Small intestine (tissue), 7 donors: ENCODE measurements at regions not wholly inside any gene's neighbourhood (a gene's known extent, or its start where the extent isn't known, plus 50 kb on each side); places are given as distances from the start of the nearest gene placed in this dataset.

ENCODE experiments used
- DNase-seq, 2 donors: peaks; one replicate each; pipeline versions ENCODE4 v3.0.0 to v3.0.0-alpha.2; 2013
- FAIRE-seq: peaks from 2 replicates; lab custom pipeline; 2012; peaks lifted over from hg19 to GRCh38; lab: Jason Lieb, UNC
- H3K27ac ChIP-seq, 3 donors: one replicate each; pipeline ENCODE4 v1.5.1; 2013; ENCODE audit warnings: low read length in 2 of 3, mild to moderate bottlenecking in 2 of 3, control low read depth in 1 of 3, inconsistent platforms in 1 of 3, low read depth in 1 of 3, moderate library complexity in 1 of 3
- H3K27me3 ChIP-seq, 3 donors: one replicate each; pipeline ENCODE4 v1.6.1; 2013; ENCODE audit warnings: low read length in 3 of 3, inconsistent platforms in 1 of 3; ENCODE audit not compliant: control insufficient read depth in 3 of 3, insufficient read depth in 3 of 3
- H3K36me3 ChIP-seq, 3 donors: one replicate each; pipeline ENCODE4 v1.6.1; 2013; ENCODE audit warnings: low read length in 3 of 3, inconsistent platforms in 1 of 3, low read depth in 1 of 3, mild to moderate bottlenecking in 1 of 3, moderate library complexity in 1 of 3; ENCODE audit not compliant: control insufficient read depth in 3 of 3, insufficient read depth in 2 of 3
- H3K4me1 ChIP-seq, 3 donors: one replicate each; pipeline ENCODE4 v1.6.1; 2013; ENCODE audit warnings: low read length in 2 of 3, inconsistent platforms in 1 of 3, low read depth in 1 of 3, mild to moderate bottlenecking in 1 of 3, moderate library complexity in 1 of 3; ENCODE audit not compliant: control insufficient read depth in 3 of 3, insufficient read depth in 2 of 3
- H3K4me3 ChIP-seq, 3 donors: one replicate each; pipeline ENCODE4 v1.5.1; 2013; ENCODE audit warnings: low read length in 3 of 3, control low read depth in 1 of 3, inconsistent platforms in 1 of 3, low read depth in 1 of 3, mild to moderate bottlenecking in 1 of 3, moderate library complexity in 1 of 3
- H3K9me3 ChIP-seq, 2 donors: one replicate each; pipeline ENCODE4 v1.6.1; 2013; ENCODE audit warnings: low read depth in 1 of 2, low read length in 1 of 2; ENCODE audit not compliant: control insufficient read depth in 2 of 2, insufficient read depth in 1 of 2
- WGBS, 3 donors: extraction: QIAGEN DNeasy Blood & Tissue Kit; methylation state at CpG; one replicate each; pipeline ENCODE4 v1.1.7; 2013; 5-methylcytosine and 5-hydroxymethylcytosine counted together
- donor health status: healthy with polysubstance abuse.
- donor health status: control.
- donor health status: control.
- donor health status: Bipolar disorder and iron deficiency.
- donor health status: healthy.

DNA sequence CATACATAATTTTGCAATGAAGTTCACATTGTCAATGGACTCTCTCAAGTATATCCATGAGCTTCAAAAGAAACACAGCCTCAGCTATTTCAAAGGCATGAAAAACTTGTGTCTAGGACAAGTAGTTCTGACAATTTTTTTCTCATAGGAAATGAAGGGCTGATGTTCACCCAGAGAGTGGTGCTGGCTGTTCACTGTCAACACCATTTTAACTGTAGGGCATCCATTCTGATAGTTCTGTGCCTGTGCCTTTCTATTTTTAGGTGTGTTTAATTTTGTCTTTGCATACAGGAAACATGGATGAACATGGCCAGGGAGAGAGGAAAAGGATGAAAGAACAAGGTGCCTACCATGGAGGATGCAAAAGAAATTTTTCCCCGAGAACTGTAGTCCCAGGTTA, 135.3 kb upstream of the MAP9 start:
- Histone ChIP-seq H3K27me3 (no peaks in the 10 kb centered on the region), H3K27ac (no peak overlapping the region), H3K4me3 (no peak overlapping the region), H3K9me3 (no peaks in the 10 kb centered on the region), H3K4me1 (no peaks in the 10 kb centered on the region), H3K36me3 (no peaks in the 10 kb centered on the region)
- WGBS, 3 donors, result 89 to 100% (median 90%) methylated on average over 1 of the region's 1 CpG
- DNase-seq (no peak), FAIRE-seq (no peak)

DNA sequence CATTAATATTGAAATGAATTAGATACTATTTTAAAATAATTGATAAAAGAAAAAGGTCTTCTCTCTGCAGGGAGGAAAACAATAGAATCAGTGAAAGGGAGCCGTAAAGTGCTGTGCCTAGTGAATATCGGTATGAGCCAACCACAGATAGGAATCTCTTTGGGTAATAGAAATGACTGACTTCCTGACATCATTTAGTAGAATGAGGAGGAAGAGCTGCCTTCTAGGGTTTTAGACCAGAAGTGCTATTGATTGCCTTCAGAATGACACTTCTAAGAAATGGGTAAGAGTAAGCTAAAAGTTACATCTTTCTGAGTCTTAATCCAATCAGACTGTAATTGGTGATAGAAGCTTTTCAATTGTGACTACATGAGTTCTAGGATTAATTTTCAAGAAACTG, 134.0 kb upstream of the MAP9 start:
- Histone ChIP-seq H3K27ac (no peak overlapping the region), H3K36me3 (no peaks in the 10 kb centered on the region), H3K4me1 (no peaks in the 10 kb centered on the region), H3K9me3 (no peaks in the 10 kb centered on the region), H3K27me3 (no peaks in the 10 kb centered on the region), H3K4me3 (no peak overlapping the region)
- DNase-seq (no peak), FAIRE-seq (no peak)
- WGBS, 3 donors, result 40 to 58% (median 50%) methylated on average over 2 of the region's 2 CpGs

DNA sequence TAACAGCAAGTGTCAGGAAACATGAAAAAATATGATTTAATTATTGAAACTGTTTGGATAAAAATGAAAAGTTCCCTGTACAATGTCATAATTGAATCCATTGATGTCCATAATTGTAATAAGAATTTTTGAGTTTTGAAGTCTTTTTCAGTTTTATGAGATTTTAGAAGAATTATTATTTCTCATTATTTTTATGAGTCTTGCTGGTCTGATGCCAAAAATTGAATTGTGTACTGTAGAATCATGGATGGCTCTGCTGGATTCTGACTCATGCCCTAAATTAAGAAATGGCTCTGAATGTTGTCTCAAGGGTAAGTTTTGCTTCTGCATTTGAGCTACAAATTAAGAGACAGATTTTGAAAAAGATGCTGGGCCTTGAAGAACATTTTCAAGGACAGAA, 132.8 kb upstream of the MAP9 start:
- Histone ChIP-seq H3K27me3 (no peaks in the 10 kb centered on the region), H3K9me3 (no peaks in the 10 kb centered on the region), H3K36me3 (no peaks in the 10 kb centered on the region), H3K4me1 (no peaks in the 10 kb centered on the region), H3K4me3 (no peak overlapping the region), H3K27ac (no peak overlapping the region)
- FAIRE-seq (no peak), DNase-seq (no peak)

DNA sequence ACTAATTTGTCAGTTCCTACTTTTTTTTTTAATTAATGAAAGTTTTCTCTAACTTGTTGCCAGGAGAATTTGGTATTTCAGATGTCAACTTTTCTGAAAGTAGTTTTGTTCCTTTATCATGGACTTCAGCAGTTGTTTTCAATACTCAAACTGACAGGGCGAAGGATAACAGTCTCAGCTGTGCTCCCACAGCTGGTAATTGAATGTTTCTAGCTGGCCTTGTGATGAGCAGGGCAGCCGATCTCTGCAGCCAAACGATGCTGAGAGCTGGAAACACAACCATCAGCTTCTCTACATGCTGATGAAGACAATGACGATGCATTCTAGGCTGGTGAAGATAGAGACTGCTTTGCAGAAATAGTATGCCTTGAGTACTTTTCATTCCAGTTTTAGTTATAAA, 130.0 kb upstream of the MAP9 start:
- FAIRE-seq, result no peak

DNA sequence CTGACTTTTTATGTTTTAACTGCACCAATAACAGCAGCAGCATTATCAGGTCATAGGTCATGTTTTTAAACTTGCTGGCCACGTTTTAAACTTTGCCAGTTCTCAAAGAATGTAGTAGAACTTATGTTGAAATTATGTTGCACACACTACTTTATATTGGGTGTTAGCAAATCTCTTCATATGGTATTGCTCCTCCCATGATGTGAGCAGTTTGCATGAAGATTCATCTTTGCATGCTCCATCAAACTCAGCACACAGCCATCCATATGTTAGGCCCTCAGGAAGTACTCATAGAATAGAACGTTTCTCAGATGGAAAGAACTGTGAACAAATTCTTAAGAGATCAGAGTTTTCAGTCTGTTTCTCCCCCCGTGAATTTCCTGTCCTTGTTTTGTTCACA, 128.6 kb upstream of the MAP9 start:
- no peaks in the 10 kb centered on the region for H3K9me3 ChIP-seq
- no peaks in the 10 kb centered on the region for H3K36me3 ChIP-seq
- FAIRE-seq, result no peak
- H3K4me1 ChIP-seq, result no peaks in the 10 kb centered on the region
- no peaks in the 10 kb centered on the region for H3K27me3 ChIP-seq
- H3K4me3 ChIP-seq, result no peak overlapping the region
- no peak overlapping the region for H3K27ac ChIP-seq
- WGBS, 3 donors, result 42 to 59% (median 44%) methylated on average over 3 of the region's 3 CpGs
- DNase-seq, result no peak

More for the DNA sequence above, 130.0 kb upstream of the MAP9 start:
- H3K4me3 ChIP-seq, result no peak overlapping the region
- 46 to 60% (median 60%) methylated on average over 4 of the region's 4 CpGs for WGBS, 3 donors
- no peaks in the 10 kb centered on the region for H3K36me3 ChIP-seq
- H3K4me1 ChIP-seq, result no peaks in the 10 kb centered on the region
- no peak overlapping the region for H3K27ac ChIP-seq
- DNase-seq, result no peak
- H3K9me3 ChIP-seq, result no peaks in the 10 kb centered on the region
- no peaks in the 10 kb centered on the region for H3K27me3 ChIP-seq

DNA sequence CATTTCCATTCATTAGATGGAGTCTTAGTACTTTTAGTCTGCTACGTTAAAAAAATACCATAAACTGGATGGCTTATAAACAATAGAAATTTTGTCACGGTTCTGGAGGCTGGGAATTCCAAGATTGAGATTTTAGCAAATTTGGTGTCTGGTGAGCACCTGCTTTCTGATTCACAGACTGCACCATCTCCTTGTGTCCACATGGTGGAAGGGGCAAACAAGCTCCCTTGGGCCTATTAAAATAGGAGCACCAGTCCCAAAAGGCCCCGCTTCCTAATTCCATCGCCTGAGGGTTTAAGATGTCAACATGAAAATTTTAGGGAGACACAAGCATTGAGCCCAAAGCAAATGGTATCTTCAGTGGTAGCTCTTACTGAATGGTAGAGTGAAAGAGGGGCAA, 120.5 kb upstream of the MAP9 start:
- FAIRE-seq, result no peak
- no peaks in the 10 kb centered on the region for H3K4me1 ChIP-seq
- DNase-seq, result no peak
- H3K27ac ChIP-seq, result no peak overlapping the region
- peaks cover 0 to 2% (median 0%) of the 10 kb centered on the region in 3 donors for H3K27me3 ChIP-seq
- no peaks in the 10 kb centered on the region for H3K36me3 ChIP-seq
- H3K9me3 ChIP-seq, result no peaks in the 10 kb centered on the region
- 77 to 85% (median 83%) methylated on average over 4 of the region's 4 CpGs for WGBS, 3 donors
- no peak overlapping the region for H3K4me3 ChIP-seq

DNA sequence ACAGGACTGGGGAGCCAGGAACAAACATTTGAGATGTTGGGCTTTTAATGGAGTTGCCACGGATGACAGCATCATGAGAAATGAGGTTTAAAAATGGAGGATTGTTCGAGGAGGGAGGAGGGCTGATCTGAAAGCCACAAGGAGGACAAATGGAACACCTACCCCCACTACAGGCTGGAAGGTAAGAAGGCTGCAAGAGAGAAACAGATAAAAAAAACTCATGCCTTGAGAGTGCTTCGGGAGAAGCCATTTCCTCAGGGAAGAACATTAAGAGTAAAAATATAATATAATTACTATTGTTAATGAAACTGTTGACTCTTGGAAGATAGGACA, 119.5 kb upstream of the MAP9 start:
- H3K36me3 ChIP-seq, result no peaks in the 10 kb centered on the region
- peaks cover 0 to 2% (median 0%) of the 10 kb centered on the region in 3 donors for H3K27me3 ChIP-seq
- DNase-seq (no peak), FAIRE-seq (no peak)
- no peaks in the 10 kb centered on the region for H3K9me3 ChIP-seq
- WGBS, 3 donors, result 70 to 73% (median 73%) methylated on average over 3 of the region's 3 CpGs
- H3K27ac ChIP-seq, result no peak overlapping the region
- no peak overlapping the region for H3K4me3 ChIP-seq
- H3K4me1 ChIP-seq, result no peaks in the 10 kb centered on the region

DNA sequence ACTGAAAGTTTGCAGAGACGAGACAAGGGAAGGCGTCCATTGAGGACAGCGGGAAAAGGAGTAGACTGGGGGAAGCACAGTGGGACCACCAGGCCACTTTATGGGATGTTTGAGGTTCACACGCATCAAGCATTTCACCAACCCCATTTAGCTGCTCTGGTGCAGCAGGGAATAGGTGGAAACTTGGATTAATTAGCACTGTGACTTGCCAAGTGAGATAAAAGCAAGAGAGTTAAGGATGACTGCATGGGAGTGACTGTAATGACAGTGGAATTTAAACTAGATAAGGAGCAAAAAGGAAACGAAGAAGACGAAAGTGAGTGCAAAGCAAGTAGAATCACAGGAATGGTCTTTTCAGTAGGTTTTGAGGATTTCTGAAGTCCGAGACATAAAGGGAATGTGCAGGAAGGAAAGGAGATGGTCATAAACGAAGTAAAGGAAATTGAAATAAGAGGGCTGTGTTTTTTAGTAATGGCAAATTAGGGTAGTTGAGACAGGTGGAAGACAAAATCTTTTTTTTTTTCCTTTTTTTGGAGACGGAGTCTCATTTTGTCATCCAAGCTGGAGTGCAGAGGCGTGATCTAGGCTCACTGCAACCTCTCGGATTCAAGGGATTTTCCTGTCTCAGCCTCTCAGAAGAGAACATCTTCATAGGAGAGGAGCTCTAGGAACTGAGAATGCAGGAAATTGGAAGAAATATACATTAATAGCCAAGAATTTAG, 119.0 kb upstream of the MAP9 start:
- H3K27me3 ChIP-seq, result peaks cover 0 to 2% (median 0%) of the 10 kb centered on the region in 3 donors
- WGBS, 3 donors, result 73 to 85% (median 79%) methylated on average over 11 of the region's 11 CpGs
- no peaks in the 10 kb centered on the region for H3K9me3 ChIP-seq
- no peaks in the 10 kb centered on the region for H3K36me3 ChIP-seq
- FAIRE-seq (no peak), DNase-seq (no peak)
- no peak overlapping the region for H3K27ac ChIP-seq
- no peaks in the 10 kb centered on the region for H3K4me1 ChIP-seq
- H3K4me3 ChIP-seq, result no peak overlapping the region
